H1 (cell line): ENCODE measurements at regions not wholly inside any gene's neighbourhood (a gene's known extent, or its start where the extent isn't known, plus 50 kb on each side); places are given as distances from the start of the nearest gene placed in this dataset.

ENCODE experiments used
- CTCF ChIA-PET: fragments of 300-600 bp; sonication (Branson Sonifier 250); formaldehyde crosslinking; loops from one replicate; lab custom pipeline; 2021; ENCODE audit not compliant: partially characterized antibody; lab: Charles Lee
- POLR2A ChIA-PET: fragments of 300-600 bp; sonication (Branson Sonifier 250); formaldehyde crosslinking; loops from one replicate; lab custom pipeline; 2021; ENCODE audit warnings: inconsistent platforms; ENCODE audit not compliant: partially characterized antibody; lab: Charles Lee
- DNase-seq, 2 experiments: peaks; one replicate each; pipeline versions ENCODE4 v3.0.0 to v3.0.0-alpha.2; 2010 to 2022; ENCODE audit warnings: low spot score in 2 of 2, low read depth in 1 of 2, mixed read lengths in 1 of 2
- FAIRE-seq: peaks from 2 replicates; lab custom pipeline; 2011; peaks lifted over from hg19 to GRCh38; lab: Jason Lieb, UNC
- H2AFZ ChIP-seq: 2 replicates; pipeline ENCODE4 v1.8.1; 2012; ENCODE audit warnings: low read length, inconsistent platforms
- H2AK5ac ChIP-seq: 2 replicates; pipeline ENCODE4 v1.6.1; 2013; ENCODE audit warnings: low read depth, low read length
- H2BK120ac ChIP-seq: replicated peaks from 2 replicates; pipeline ENCODE3; 2013; ENCODE audit warnings: low read depth, low read length, inconsistent platforms
- H2BK12ac ChIP-seq: 2 replicates; pipeline ENCODE4 v1.6.1; 2013; ENCODE audit warnings: low read depth, low read length
- H2BK15ac ChIP-seq: 2 replicates; pipeline ENCODE4 v1.6.1; 2013; ENCODE audit warnings: low read length
- H2BK20ac ChIP-seq: 2 replicates; pipeline ENCODE4 v1.6.1; 2013; ENCODE audit warnings: low read length
- H2BK5ac ChIP-seq: 2 replicates; pipeline ENCODE4 v1.6.1; 2013; ENCODE audit warnings: low read depth, low read length
- H3K14ac ChIP-seq: 2 replicates; pipeline ENCODE4 v1.6.1; 2013; ENCODE audit warnings: inconsistent platforms; ENCODE audit not compliant: insufficient read length
- H3K18ac ChIP-seq: 2 replicates; pipeline ENCODE4 v1.6.1; 2013; ENCODE audit warnings: low read length; ENCODE audit errors: extremely low read depth
- H3K23ac ChIP-seq: 2 replicates; pipeline ENCODE4 v1.6.1; 2013; ENCODE audit warnings: inconsistent platforms; ENCODE audit not compliant: insufficient read length
- H3K23me2 ChIP-seq: 2 replicates; pipeline ENCODE4 v1.6.1; 2013; ENCODE audit warnings: low read depth, low read length
- H3K27ac ChIP-seq: 2 replicates; pipeline ENCODE4 v1.6.1; 2011; ENCODE audit warnings: low read depth, low read length, inconsistent platforms
- H3K27me3 ChIP-seq, 4 experiments: replicated peaks in 1 of 4; 1 replicate in 1 of 4; 2 replicates in 3 of 4; pipeline versions ENCODE4 v1.6.1 to v1.8.1; 2011 to 2013; ENCODE audit warnings: low read length in 3 of 4, mild to moderate bottlenecking in 3 of 4, inconsistent platforms in 2 of 4, mixed read lengths in 2 of 4, moderate library complexity in 1 of 4; ENCODE audit not compliant: control insufficient read depth in 3 of 4, insufficient read depth in 3 of 4; ENCODE audit errors: extremely low read depth in 1 of 4
- H3K36me3 ChIP-seq, 4 experiments: 2 replicates each; pipeline versions ENCODE4 v1.6.1 to v1.8.1; 2011 to 2013; ENCODE audit warnings: mild to moderate bottlenecking in 4 of 4, low read length in 3 of 4, moderate library complexity in 2 of 4, control low read depth in 1 of 4, inconsistent platforms in 1 of 4; ENCODE audit not compliant: insufficient read depth in 4 of 4, control insufficient read depth in 2 of 4
- H3K4ac ChIP-seq: replicated peaks from 2 replicates; pipeline ENCODE3; 2013; ENCODE audit warnings: low read length, low read depth, mixed read lengths, inconsistent platforms; ENCODE audit not compliant: insufficient read length
- H3K4me1 ChIP-seq, 4 experiments: replicated peaks in 1 of 4; 1 replicate in 1 of 4; 2 replicates in 3 of 4; pipeline versions ENCODE4 v1.6.1 to v1.8.1; 2011 to 2013; ENCODE audit warnings: low read length in 3 of 4, inconsistent platforms in 2 of 4, mixed read lengths in 1 of 4; ENCODE audit not compliant: insufficient read depth in 4 of 4, control insufficient read depth in 3 of 4
- H3K4me2 ChIP-seq, 2 experiments: 2 replicates each; pipeline versions ENCODE4 v1.6.1 to v1.8.1; 2011 to 2013; ENCODE audit warnings: low read depth in 2 of 2, low read length in 2 of 2, control low read depth in 1 of 2, inconsistent platforms in 1 of 2, mild to moderate bottlenecking in 1 of 2; ENCODE audit not compliant: insufficient read depth in 1 of 2
- H3K4me3 ChIP-seq, 4 experiments: fragments of 200-600, 300-600 bp in 1 of 4; sonication (generic), shearing (Covaris generic), sonication (Bioruptor Twin) in 1 of 4; 2 replicates each; pipeline versions ENCODE4 v1.5.1 to v1.8.1; 2011 to 2016; ENCODE audit warnings: low read length in 4 of 4, low read depth in 3 of 4, control low read depth in 2 of 4, inconsistent platforms in 2 of 4, mild to moderate bottlenecking in 2 of 4, mixed read lengths in 1 of 4, moderate library complexity in 1 of 4; ENCODE audit not compliant: insufficient read depth in 2 of 4; ENCODE audit errors: extremely low read depth in 1 of 4
- H3K56ac ChIP-seq: replicated peaks from 2 replicates; pipeline ENCODE3; 2013; ENCODE audit warnings: low read depth, mild to moderate bottlenecking, mixed read lengths, low read length, inconsistent platforms; ENCODE audit not compliant: insufficient read length
- H3K79me1 ChIP-seq: 2 replicates; pipeline ENCODE4 v1.6.1; 2013; ENCODE audit warnings: low read depth, low read length, control low read depth
- H3K79me2 ChIP-seq, 2 experiments: 2 replicates each; pipeline versions ENCODE4 v1.6.1 to v1.8.1; 2012 to 2013; ENCODE audit warnings: low read length in 2 of 2, mild to moderate bottlenecking in 2 of 2, inconsistent platforms in 1 of 2; ENCODE audit not compliant: insufficient read depth in 2 of 2, control insufficient read depth in 1 of 2
- H3K9ac ChIP-seq, 4 experiments: replicated peaks in 1 of 4; 1 replicate in 1 of 4; 2 replicates in 3 of 4; pipeline versions ENCODE4 v1.6.1 to v1.8.1; 2011 to 2013; ENCODE audit warnings: low read depth in 3 of 4, low read length in 3 of 4, control low read depth in 2 of 4, mild to moderate bottlenecking in 2 of 4, moderate library complexity in 2 of 4, inconsistent platforms in 1 of 4; ENCODE audit errors: extremely low read depth in 1 of 4
- H3K9me3 ChIP-seq, 2 experiments: 2 replicates each; pipeline versions ENCODE4 v1.6.1 to v1.8.1; 2012 to 2013; ENCODE audit warnings: mild to moderate bottlenecking in 2 of 2, moderate library complexity in 2 of 2, control low read depth in 1 of 2, inconsistent platforms in 1 of 2, low read depth in 1 of 2, low read length in 1 of 2, mixed read lengths in 1 of 2; ENCODE audit not compliant: insufficient read depth in 2 of 2
- H4K20me1 ChIP-seq, 2 experiments: replicated peaks in 1 of 2; 2 replicates each; pipeline versions ENCODE3 to v1.8.1; 2011 to 2013; ENCODE audit warnings: inconsistent platforms in 2 of 2, low read length in 2 of 2, mild to moderate bottlenecking in 1 of 2; ENCODE audit not compliant: insufficient read depth in 2 of 2, control insufficient read depth in 1 of 2
- H4K5ac ChIP-seq: 2 replicates; pipeline ENCODE4 v1.6.1; 2013; ENCODE audit warnings: low read length, low read depth, mixed read lengths, inconsistent platforms; ENCODE audit not compliant: insufficient read length
- H4K8ac ChIP-seq: 2 replicates; pipeline ENCODE4 v1.8.0; 2013; ENCODE audit warnings: mild to moderate bottlenecking, moderate library complexity, low read length, inconsistent platforms; ENCODE audit not compliant: insufficient read depth; ENCODE audit errors: extremely low read depth
- H4K91ac ChIP-seq: replicated peaks from 2 replicates; pipeline ENCODE3; 2013; ENCODE audit warnings: low read length, mixed read lengths, inconsistent platforms; ENCODE audit not compliant: insufficient read length
- ATF2 ChIP-seq: IDR thresholded peaks from 2 replicates; pipeline ENCODE4 v1.6.1; 2012; ENCODE audit warnings: low read length, inconsistent platforms
- BCL11A ChIP-seq, 2 experiments: IDR thresholded peaks; one replicate each; pipeline ENCODE4 v1.6.1; 2011; ENCODE audit warnings: low read depth in 2 of 2, low read length in 2 of 2, mild to moderate bottlenecking in 2 of 2
- POLR2AphosphoS5 ChIP-seq: IDR thresholded peaks from 2 replicates; pipeline ENCODE4 v1.6.1; 2011; ENCODE audit warnings: low read depth, low read length
- POU5F1 ChIP-seq: IDR thresholded peaks from 2 replicates; pipeline ENCODE4 v1.6.1; 2011; ENCODE audit warnings: low read depth, mild to moderate bottlenecking, low read length, moderate library complexity
- SAP30 ChIP-seq: fragments of 300-600 bp; sonication (generic); IDR thresholded peaks from 2 replicates; pipeline ENCODE4 v1.7.1; 2012; ENCODE audit warnings: low read length, moderate library complexity, mild to moderate bottlenecking, inconsistent platforms; ENCODE audit not compliant: insufficient read depth, insufficient replicate concordance
- SIRT6 ChIP-seq: IDR thresholded peaks from one replicate; pipeline ENCODE4 v1.7.1; 2012; ENCODE audit warnings: low read length, inconsistent platforms
- USF2 ChIP-seq: IDR thresholded peaks from 2 replicates; pipeline ENCODE4 v1.6.1; 2011; ENCODE audit warnings: low read length, improper control_type of control experiment
- YY1 ChIP-seq: IDR thresholded peaks from 2 replicates; pipeline ENCODE4 v1.6.1; 2011; ENCODE audit warnings: low read depth, mild to moderate bottlenecking, low read length
- WGBS, 2 experiments: shearing (Covaris generic) in 1 of 2; methylation state at CpG; one replicate each; pipeline versions ENCODE4 v1.1.6 to v1.1.7; 2013 to 2015; ENCODE audit warnings: low lambda C conversion rate in 2 of 2, mixed read lengths in 2 of 2, inconsistent platforms in 1 of 2, low coverage in 1 of 2, missing lambda C conversion rate in 1 of 2; ENCODE audit not compliant: insufficient replicate concordance in 2 of 2, insufficient coverage in 1 of 2, insufficient read length in 1 of 2; ENCODE audit errors: extremely low coverage in 1 of 2, missing lambda C conversion rate in 1 of 2; 5-methylcytosine and 5-hydroxymethylcytosine counted together

- Histone ChIP-seq H2BK5ac (no peak overlapping the region), H3K4me1 (no peaks in the 10 kb centered on the region), H3K36me3 (no peaks in the 10 kb centered on the region), H2BK20ac (no peak overlapping the region), H3K4me2 (no peak overlapping the region), H2BK120ac (no peak overlapping the region), H3K23ac (no peak overlapping the region), H3K14ac (no peak overlapping the region), H3K9me3 (peaks cover 0 to 7% of the 10 kb centered on the region in 2 experiments; a peak in 1 of 4 replicates), H3K18ac (no peak overlapping the region), H3K4ac (no peak overlapping the region), H3K23me2 (no peaks in the 10 kb centered on the region), H3K56ac (no peak overlapping the region), H4K91ac (no peak overlapping the region), H2BK12ac (no peak overlapping the region), H3K27me3 (no peaks in the 10 kb centered on the region), H3K79me1 (no peaks in the 10 kb centered on the region), H4K5ac (no peak overlapping the region), H2BK15ac (no peak overlapping the region), H2AFZ (no peak overlapping the region), H4K20me1 (no peaks in the 10 kb centered on the region), H3K27ac (no peak overlapping the region), H3K79me2 (no peaks in the 10 kb centered on the region), H2AK5ac (no peak overlapping the region), H4K8ac (no peak overlapping the region), H3K9ac (no peak overlapping the region), H3K4me3 (no peak overlapping the region)
- FAIRE-seq, result no peak
- ChIA-PET CTCF (no interaction called here), POLR2A (no interaction called here)
- DNase-seq, result no peak
- WGBS, 2 experiments, result 68% methylated on average over 3 of the region's 3 CpGs; no CpG with 5 or more reads in 1 of the 2 experiments
- no peak for TF ChIP-seq SAP30
- no peak for TF ChIP-seq POLR2AphosphoS5
- no peak for TF ChIP-seq YY1
- TF ChIP-seq USF2, result no peak
- no peak for TF ChIP-seq POU5F1
- no peak for TF ChIP-seq BCL11A (IDR thresholded peaks at IDR 0.05; ENCODE audit: low read depth in 2 of 2, low read length in 2 of 2)
- no peak for TF ChIP-seq SIRT6
- no peak for TF ChIP-seq ATF2
These were observed 74.8 kb upstream of the BCL9 start for GRCh38 chr1:147466543-147466942.
